HUES64 (cell line): ENCODE measurements at regions not wholly inside any gene's neighbourhood (a gene's known extent, or its start where the extent isn't known, plus 50 kb on each side); places are given as distances from the start of the nearest gene placed in this dataset.

Experiments used
- H3K27ac ChIP-seq: 2 replicates; pipeline ENCODE4 v1.7.0; 2013; ENCODE audit warnings: low read depth, low read length, inconsistent platforms
- H3K27me3 ChIP-seq: 2 replicates; pipeline ENCODE4 v1.6.1; 2013; ENCODE audit warnings: mild to moderate bottlenecking, low read length; ENCODE audit not compliant: insufficient read depth
- H3K36me3 ChIP-seq: 2 replicates; pipeline ENCODE4 v1.6.1; 2013; ENCODE audit warnings: mild to moderate bottlenecking, low read length; ENCODE audit not compliant: insufficient read depth
- H3K4me1 ChIP-seq: 2 replicates; pipeline ENCODE4 v1.6.1; 2013; ENCODE audit warnings: mild to moderate bottlenecking, low read length, moderate library complexity; ENCODE audit not compliant: insufficient read depth
- H3K4me3 ChIP-seq: 2 replicates; pipeline ENCODE4 v1.5.1; 2013; ENCODE audit warnings: mild to moderate bottlenecking, low read length, moderate library complexity
- H3K9ac ChIP-seq: 2 replicates; pipeline ENCODE4 v1.6.1; 2013; ENCODE audit warnings: mild to moderate bottlenecking, low read depth, low read length
- H3K9me3 ChIP-seq: 2 replicates; pipeline ENCODE4 v1.6.1; 2013; ENCODE audit warnings: low read depth, low read length; ENCODE audit not compliant: insufficient read depth
- WGBS: fragments of 150-250, 120-280 bp; methylation state at CpG from one replicate; pipeline ENCODE4 v1.1.7; 2013; ENCODE audit warnings: missing lambda C conversion rate; 5-methylcytosine and 5-hydroxymethylcytosine counted together

DNA sequence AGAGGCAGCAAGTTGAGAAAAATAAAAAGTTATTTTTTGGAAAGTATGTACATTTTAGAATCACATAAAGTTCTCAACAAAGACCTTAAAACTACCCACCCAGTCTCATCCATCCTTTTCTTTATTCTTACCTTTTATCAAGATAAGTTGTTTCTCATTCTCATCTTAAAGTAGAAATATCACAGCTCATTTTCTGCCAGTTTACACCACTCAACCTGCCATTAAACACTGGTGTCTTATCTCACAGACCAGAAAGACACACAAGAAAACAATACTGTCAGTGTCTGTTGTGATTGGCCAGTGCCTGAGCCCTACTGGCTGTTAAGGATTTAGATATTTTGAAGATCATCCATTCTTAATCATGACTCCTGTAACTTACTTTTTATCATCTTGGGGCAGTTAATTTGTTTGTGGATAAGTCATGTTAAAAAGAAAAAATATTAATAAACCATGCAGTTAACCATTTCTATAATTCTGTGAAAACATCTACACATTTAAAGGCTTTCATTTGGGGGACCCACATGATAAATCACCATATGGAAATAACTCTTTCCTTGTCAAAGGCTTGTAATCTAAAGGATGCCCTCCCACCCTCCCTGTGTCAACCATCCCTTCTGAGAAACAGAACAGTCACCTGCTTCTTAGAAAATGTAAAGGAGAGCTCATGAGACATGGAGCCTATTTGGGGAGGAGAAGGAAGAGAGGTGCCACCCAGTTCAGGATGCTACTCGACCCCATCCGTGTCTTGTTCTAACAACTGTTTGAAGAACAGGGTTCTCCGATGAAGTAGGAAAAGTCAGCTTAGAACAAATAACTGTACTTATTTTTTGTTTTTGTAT, 897.2 kb upstream of the INTU start:
- Histone ChIP-seq H3K9me3 (no peaks in the 10 kb centered on the region), H3K36me3 (no peaks in the 10 kb centered on the region), H3K4me1 (no peaks in the 10 kb centered on the region), H3K27ac (no peak overlapping the region), H3K9ac (no peak overlapping the region), H3K27me3 (no peaks in the 10 kb centered on the region), H3K4me3 (no peak overlapping the region)
- 100% methylated on average over 2 of the region's 3 CpGs for WGBS

DNA sequence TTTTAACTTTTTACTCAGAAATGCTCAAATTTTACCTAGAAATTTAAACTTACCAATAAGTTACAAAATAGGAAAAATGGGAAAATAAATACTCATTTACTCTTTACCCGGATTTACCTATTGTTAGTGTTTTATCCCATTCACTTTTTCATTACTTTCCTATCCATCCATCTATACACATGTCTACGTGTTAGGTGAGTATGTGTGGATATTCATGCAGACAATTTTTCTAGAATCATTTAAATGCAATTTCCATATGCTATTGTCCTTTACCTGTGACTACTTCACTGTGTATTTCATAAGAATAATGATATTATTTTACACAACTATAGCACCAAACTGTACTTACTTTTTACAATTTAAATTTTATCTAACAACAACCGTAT, 896.6 kb upstream of the INTU start:
- Histone ChIP-seq H3K36me3 (no peaks in the 10 kb centered on the region), H3K9me3 (no peaks in the 10 kb centered on the region), H3K9ac (no peak overlapping the region), H3K27ac (no peak overlapping the region), H3K4me1 (no peaks in the 10 kb centered on the region), H3K4me3 (no peak overlapping the region), H3K27me3 (no peaks in the 10 kb centered on the region)
- 96% methylated on average over 1 of the region's 3 CpGs for WGBS

DNA sequence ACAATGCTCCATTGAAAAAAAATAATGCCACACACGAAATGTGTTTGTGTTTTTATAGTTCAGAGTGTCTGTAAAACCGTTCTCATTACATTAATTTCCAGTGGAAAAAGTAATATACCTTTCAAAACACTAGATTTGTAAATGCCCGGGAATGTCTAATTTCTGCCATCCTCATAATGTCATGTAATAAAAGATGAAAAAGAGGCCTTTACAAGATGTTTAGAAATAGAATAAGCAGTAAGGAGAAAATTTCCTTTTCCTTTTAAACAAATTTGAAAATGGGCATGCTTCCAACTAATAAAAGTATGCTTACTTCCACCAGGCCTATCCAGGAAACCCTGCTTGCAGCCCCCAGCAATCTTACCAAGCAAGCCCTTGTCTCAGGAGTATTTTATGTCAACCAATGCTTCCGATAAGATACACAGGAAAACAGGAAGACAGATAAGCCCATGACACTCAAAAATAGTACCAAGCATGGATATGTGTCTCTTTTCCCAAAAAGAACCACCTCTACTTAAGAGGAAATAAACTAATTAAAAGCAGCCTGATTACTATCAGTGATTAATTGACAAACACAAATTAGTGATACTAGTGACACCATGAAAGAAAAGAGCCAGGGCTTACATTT, 894.7 kb upstream of the INTU start:
- H3K27me3 ChIP-seq: no peaks in the 10 kb centered on the region
- no peaks in the 10 kb centered on the region for H3K36me3 ChIP-seq
- no peak overlapping the region for H3K27ac ChIP-seq
- WGBS: 93% methylated on average over 1 of the region's 4 CpGs
- H3K4me3 ChIP-seq: no peak overlapping the region
- H3K9me3 ChIP-seq: no peaks in the 10 kb centered on the region
- H3K4me1 ChIP-seq: no peaks in the 10 kb centered on the region
- H3K9ac ChIP-seq: no peak overlapping the region

DNA sequence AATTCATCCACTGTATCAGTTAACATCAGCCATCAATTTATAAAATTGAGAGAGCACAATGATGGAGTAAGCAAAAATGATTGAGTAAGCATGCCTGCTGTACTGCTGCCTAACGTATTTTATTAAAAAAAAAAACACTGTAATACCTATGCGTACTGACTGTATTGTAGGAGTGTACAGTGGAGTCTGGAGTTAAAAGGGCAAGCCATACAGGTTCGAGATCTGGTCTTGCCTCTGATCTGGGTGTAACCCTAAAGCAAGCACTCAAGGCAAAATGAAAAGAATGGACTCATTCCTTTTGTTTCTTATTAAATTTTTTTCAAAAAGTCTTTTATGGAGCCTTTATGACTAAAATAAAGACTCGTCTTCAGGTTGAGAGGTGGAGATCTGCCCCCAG, 894.2 kb upstream of the INTU start:
- H3K27ac ChIP-seq: no peak overlapping the region
- no peaks in the 10 kb centered on the region for H3K36me3 ChIP-seq
- 94% methylated on average over 4 of the region's 4 CpGs for WGBS
- no peaks in the 10 kb centered on the region for H3K4me1 ChIP-seq
- H3K4me3 ChIP-seq: no peak overlapping the region
- no peaks in the 10 kb centered on the region for H3K9me3 ChIP-seq
- no peak overlapping the region for H3K9ac ChIP-seq
- H3K27me3 ChIP-seq: no peaks in the 10 kb centered on the region

DNA sequence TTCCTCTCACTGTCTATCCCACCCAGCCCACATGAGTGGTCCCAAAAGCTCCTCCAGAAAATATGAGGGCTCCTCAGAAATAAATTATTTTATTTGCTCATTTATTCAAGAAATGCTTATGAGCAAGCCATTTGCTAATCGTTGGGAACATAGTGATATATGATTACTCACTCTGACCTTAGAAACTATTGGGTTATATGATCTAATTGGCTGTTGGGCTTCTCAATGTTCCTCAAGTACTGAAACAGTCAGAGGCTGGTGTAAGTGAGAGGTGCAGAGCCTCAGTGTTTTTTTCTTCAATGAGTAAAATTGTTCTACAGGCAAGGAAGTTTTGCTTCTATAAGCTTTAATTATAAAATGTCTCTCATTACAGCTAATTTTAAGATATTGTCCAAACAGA, 893.8 kb upstream of the INTU start:
- H3K27me3 ChIP-seq: no peaks in the 10 kb centered on the region
- no peak overlapping the region for H3K27ac ChIP-seq
- no peak overlapping the region for H3K9ac ChIP-seq
- no peaks in the 10 kb centered on the region for H3K9me3 ChIP-seq
- no peaks in the 10 kb centered on the region for H3K36me3 ChIP-seq
- 86% methylated on average over 1 of the region's 1 CpG for WGBS
- H3K4me3 ChIP-seq: no peak overlapping the region
- H3K4me1 ChIP-seq: no peaks in the 10 kb centered on the region

DNA sequence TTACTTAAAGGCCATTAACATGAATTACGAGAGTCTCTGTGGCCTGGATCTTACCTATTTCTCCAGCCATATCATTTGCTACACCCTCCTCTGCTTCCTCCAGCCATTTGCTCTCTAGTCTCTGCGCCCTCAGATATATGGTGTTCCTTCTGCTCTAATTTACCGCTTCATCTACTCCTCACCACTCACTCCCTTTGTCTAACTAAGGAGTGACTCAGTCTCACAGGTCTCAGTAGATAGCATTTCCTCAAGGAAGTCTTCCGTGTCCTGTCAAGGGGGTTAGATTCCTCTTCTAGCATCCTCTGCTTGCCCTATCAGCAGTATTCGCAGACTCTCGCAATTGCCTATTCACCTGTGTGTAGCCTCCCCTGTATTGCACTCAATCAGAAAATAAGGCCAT, 892.1 kb upstream of the INTU start:
- Histone ChIP-seq H3K9me3 (no peaks in the 10 kb centered on the region), H3K4me3 (no peak overlapping the region)

DNA sequence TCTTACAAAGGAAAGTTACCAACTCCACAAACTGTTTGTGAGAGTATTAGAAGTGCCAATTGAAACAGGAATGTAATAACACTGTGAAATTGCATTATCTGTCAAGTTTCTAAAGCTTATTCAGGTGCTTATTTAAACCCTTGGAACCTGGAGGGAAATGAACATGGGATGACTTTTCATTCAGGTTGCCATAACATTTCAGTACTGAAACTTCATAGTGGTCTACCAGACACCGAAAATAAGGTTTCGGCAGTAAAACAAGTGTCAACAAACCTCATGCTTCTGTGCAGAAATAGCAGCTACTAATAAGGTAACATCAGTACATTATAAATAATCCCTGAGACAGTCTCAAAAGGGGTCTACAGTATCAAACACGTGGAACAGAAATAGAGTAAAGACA, 890.7 kb upstream of the INTU start:
- H3K27me3 ChIP-seq: no peaks in the 10 kb centered on the region
- H3K4me1 ChIP-seq: no peaks in the 10 kb centered on the region
- H3K9me3 ChIP-seq: peaks cover 3% of the 10 kb centered on the region; the same call in 1 of the 2 replicates
- WGBS: 90% methylated on average over 3 of the region's 3 CpGs
- no peak overlapping the region for H3K4me3 ChIP-seq
- no peak overlapping the region for H3K9ac ChIP-seq
- no peaks in the 10 kb centered on the region for H3K36me3 ChIP-seq
- H3K27ac ChIP-seq: no peak overlapping the region

More for the DNA sequence above, 892.1 kb upstream of the INTU start:
- Histone ChIP-seq H3K27ac (no peak overlapping the region), H3K9ac (no peak overlapping the region), H3K36me3 (no peaks in the 10 kb centered on the region), H3K4me1 (no peaks in the 10 kb centered on the region), H3K27me3 (no peaks in the 10 kb centered on the region)
- 96% methylated on average over 6 of the region's 6 CpGs for WGBS

DNA sequence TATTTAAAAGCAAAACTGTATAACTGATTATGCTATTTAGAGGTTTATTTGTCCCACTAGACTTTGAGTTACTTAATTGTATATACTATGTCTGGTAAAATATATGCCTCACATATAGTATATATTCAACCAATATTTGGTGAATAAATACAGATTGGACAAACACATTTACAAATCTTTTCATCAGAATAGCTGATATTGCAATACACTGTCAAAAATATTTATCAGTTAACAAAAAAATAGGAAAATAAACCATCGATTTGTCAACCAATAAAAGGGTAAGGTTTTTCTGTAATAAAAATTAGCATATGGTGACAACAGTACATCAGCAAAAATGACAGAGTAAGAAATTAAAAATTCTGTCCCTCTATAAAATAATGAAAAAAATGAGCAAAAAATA, 889.9 kb upstream of the INTU start:
- Histone ChIP-seq H3K27me3 (no peaks in the 10 kb centered on the region), H3K36me3 (no peaks in the 10 kb centered on the region), H3K27ac (no peak overlapping the region), H3K9me3 (peaks cover 3% of the 10 kb centered on the region; the same call in 1 of the 2 replicates), H3K4me1 (no peaks in the 10 kb centered on the region), H3K4me3 (no peak overlapping the region), H3K9ac (no peak overlapping the region)
- WGBS: no CpG with 5 or more reads among the region's 1 CpG

DNA sequence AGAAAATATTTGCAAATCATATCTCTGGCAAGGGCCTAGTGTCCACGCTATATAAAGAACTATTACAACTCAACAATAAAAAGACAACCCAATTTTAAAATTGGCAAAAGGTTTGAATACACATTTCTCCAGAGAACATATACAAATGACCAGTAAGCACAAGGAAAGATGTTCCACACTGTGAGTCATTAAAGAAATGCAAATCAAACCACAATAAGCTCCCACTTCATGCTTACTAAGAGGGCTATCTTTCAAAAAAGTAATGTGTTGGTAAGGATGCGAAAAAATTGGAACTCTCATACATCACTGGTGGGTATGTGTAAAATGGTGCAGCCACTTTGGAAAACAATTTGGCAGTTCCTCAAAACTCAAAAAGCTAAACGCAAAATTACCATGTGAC, 884.0 kb upstream of the INTU start:
- Histone ChIP-seq H3K9me3 (peaks cover 3% of the 10 kb centered on the region; the same call in 1 of the 2 replicates), H3K36me3 (no peaks in the 10 kb centered on the region), H3K4me3 (no peak overlapping the region), H3K4me1 (no peaks in the 10 kb centered on the region), H3K27me3 (no peaks in the 10 kb centered on the region), H3K9ac (no peak overlapping the region), H3K27ac (no peak overlapping the region)
- 55% methylated on average over 1 of the region's 3 CpGs for WGBS

DNA sequence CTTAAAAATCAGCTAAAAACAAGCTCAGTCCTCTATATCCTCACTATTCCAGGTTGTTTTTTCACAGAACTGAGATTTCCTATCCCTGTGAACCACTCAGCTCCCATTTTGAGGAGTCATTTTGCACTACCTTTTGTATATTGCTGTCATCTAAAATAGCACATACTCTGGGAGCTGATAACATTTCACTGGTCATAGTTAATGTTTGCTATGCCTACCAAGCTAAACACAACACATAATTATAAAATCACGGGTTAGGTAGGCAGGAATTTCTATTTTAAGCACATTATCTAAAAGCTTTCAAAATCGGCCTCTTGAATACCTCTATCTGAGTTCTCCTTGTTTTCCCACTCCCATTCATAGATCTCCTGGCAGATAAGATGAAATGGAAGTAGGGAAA, 882.0 kb upstream of the INTU start:
- WGBS: 100% methylated on average over 1 of the region's 2 CpGs
- Histone ChIP-seq H3K27ac (no peak overlapping the region), H3K9ac (no peak overlapping the region), H3K4me3 (no peak overlapping the region), H3K36me3 (no peaks in the 10 kb centered on the region), H3K9me3 (peaks cover 3% of the 10 kb centered on the region; the same call in 1 of the 2 replicates), H3K4me1 (no peaks in the 10 kb centered on the region), H3K27me3 (no peaks in the 10 kb centered on the region)

DNA sequence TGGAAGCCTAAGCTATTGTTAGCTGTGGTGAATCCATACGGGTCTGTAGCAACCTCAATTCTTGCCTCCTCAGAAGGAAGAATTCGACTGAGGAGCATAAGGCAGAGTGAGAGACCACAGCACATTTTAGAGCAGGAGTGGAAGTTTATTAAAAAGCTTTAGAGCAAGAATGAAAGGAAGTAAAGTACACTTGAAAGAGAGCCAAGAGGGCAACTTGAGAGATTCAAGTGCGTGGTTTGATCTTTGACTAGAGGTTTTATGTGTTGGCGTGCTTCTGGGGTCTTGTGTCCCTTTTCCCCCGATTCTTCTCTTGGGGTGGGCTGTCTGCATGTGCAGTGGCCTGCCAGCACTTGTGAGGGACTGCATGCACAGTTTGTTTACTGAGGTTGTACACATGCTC, 880.6 kb upstream of the INTU start:
- no peaks in the 10 kb centered on the region for H3K36me3 ChIP-seq
- no peak overlapping the region for H3K4me3 ChIP-seq
- H3K27ac ChIP-seq: no peak overlapping the region
- H3K9me3 ChIP-seq: no peaks in the 10 kb centered on the region
- no peaks in the 10 kb centered on the region for H3K4me1 ChIP-seq
- no peaks in the 10 kb centered on the region for H3K27me3 ChIP-seq
- no peak overlapping the region for H3K9ac ChIP-seq
- WGBS: 95% methylated on average over 5 of the region's 5 CpGs
